Nephron progenitor cell (in vitro differentiated cells): ENCODE measurements at regions not wholly inside any gene's neighbourhood (a gene's known extent, or its start where the extent isn't known, plus 50 kb on each side); places are given as distances from the start of the nearest gene placed in this dataset.

ENCODE experiments used
- DNase-seq: peaks from one replicate; pipeline ENCODE4 v3.0.0; 2021
- H3K27ac Mint-ChIP-seq: 2 replicates; pipeline ENCODE4 v1.8.0; 2021; ENCODE audit warnings: mild to moderate bottlenecking, moderate library complexity, mixed read lengths
- H3K27me3 Mint-ChIP-seq: 2 replicates; pipeline ENCODE4 v1.8.0; 2021; ENCODE audit warnings: mild to moderate bottlenecking, low read depth, mixed read lengths; ENCODE audit not compliant: poor library complexity
- H3K36me3 Mint-ChIP-seq: 2 replicates; pipeline ENCODE4 v1.8.0; 2021; ENCODE audit warnings: low read depth, mixed read lengths
- H3K4me1 Mint-ChIP-seq: 2 replicates; pipeline ENCODE4 v1.8.0; 2021; ENCODE audit warnings: mixed read lengths
- H3K4me3 Mint-ChIP-seq: 2 replicates; pipeline ENCODE4 v1.8.0; 2021; ENCODE audit warnings: mild to moderate bottlenecking, moderate library complexity, mixed read lengths
- H3K9me3 Mint-ChIP-seq: 2 replicates; pipeline ENCODE4 v1.8.0; 2021; ENCODE audit warnings: mild to moderate bottlenecking, moderate library complexity, mixed read lengths
- CTCF ChIP-seq: fragments of 200-600 bp; sonication (generic); IDR thresholded peaks from 2 replicates; pipeline ENCODE4 v1.5.0; 2021; ENCODE audit warnings: antibody characterized with exemption

- Mint-ChIP-seq H3K36me3 (no peaks in the 10 kb centered on the region), H3K4me1 (no peaks in the 10 kb centered on the region), H3K4me3 (no peak overlapping the region), H3K27me3 (peaks cover 8% of the 10 kb centered on the region), H3K9me3 (peaks cover 6% of the 10 kb centered on the region), H3K27ac (no peak overlapping the region)
- TF ChIP-seq CTCF, result no peak
- no peak for DNase-seq
Measured at GRCh38 chr5:158430798-158431167, 571.8 kb upstream of the CLINT1 start.

- Mint-ChIP-seq H3K27me3 (peaks cover 8% of the 10 kb centered on the region), H3K4me1 (no peaks in the 10 kb centered on the region), H3K36me3 (no peaks in the 10 kb centered on the region), H3K4me3 (no peak overlapping the region), H3K9me3 (peaks cover 6% of the 10 kb centered on the region), H3K27ac (no peak overlapping the region)
- no peak for TF ChIP-seq CTCF
- no peak for DNase-seq
Measured at GRCh38 chr5:158430166-158430797, 571.3 kb upstream of the CLINT1 start.

GRCh38 chr5:158429564-158429963 is 570.6 kb upstream of the CLINT1 start:
- H3K9me3 Mint-ChIP-seq, result peaks cover 6% of the 10 kb centered on the region
- no peak overlapping the region for H3K4me3 Mint-ChIP-seq
- no peak overlapping the region for H3K27ac Mint-ChIP-seq
- TF ChIP-seq CTCF, result no peak
- no peaks in the 10 kb centered on the region for H3K4me1 Mint-ChIP-seq
- peaks cover 8% of the 10 kb centered on the region for H3K27me3 Mint-ChIP-seq
- DNase-seq, result no peak
- no peaks in the 10 kb centered on the region for H3K36me3 Mint-ChIP-seq

- no peaks in the 10 kb centered on the region for H3K36me3 Mint-ChIP-seq
- H3K4me1 Mint-ChIP-seq, result no peaks in the 10 kb centered on the region
- H3K4me3 Mint-ChIP-seq, result no peak overlapping the region
- no peak for TF ChIP-seq CTCF
- no peak for DNase-seq
- peaks cover 22% of the 10 kb centered on the region for H3K9me3 Mint-ChIP-seq
- peaks cover 7% of the 10 kb centered on the region for H3K27me3 Mint-ChIP-seq
- H3K27ac Mint-ChIP-seq, result no peak overlapping the region
Measured at GRCh38 chr5:158423623-158424200, 564.8 kb upstream of the CLINT1 start.

- Mint-ChIP-seq H3K4me1 (no peaks in the 10 kb centered on the region), H3K4me3 (no peak overlapping the region), H3K36me3 (no peaks in the 10 kb centered on the region), H3K9me3 (peaks cover 23% of the 10 kb centered on the region), H3K27me3 (peaks cover 10% of the 10 kb centered on the region), H3K27ac (no peak overlapping the region)
- no peak for DNase-seq
- no peak for TF ChIP-seq CTCF
Measured at GRCh38 chr5:158422653-158423515, 563.9 kb upstream of the CLINT1 start.
